Activated CD4-positive, alpha-beta T cell treated with anti-CD3 and anti-CD28 coated beads, Interleukin-2, Interleukin-6, amounts not matched to agents 100 ng/mL and 50 ng/mL, durations not matched to agents 16 hours and 8 hours (primary cell): ENCODE measurements at regions not wholly inside any gene's neighbourhood (a gene's known extent, or its start where the extent isn't known, plus 50 kb on each side); places are given as distances from the start of the nearest gene placed in this dataset.
A peak's percentile ranks its signal among the peaks of the same experiment; 100 is the strongest.

Experiments used
- DNase-seq: peaks from one replicate; pipeline ENCODE4 v3.0.0-alpha.2; 2020

DNA sequence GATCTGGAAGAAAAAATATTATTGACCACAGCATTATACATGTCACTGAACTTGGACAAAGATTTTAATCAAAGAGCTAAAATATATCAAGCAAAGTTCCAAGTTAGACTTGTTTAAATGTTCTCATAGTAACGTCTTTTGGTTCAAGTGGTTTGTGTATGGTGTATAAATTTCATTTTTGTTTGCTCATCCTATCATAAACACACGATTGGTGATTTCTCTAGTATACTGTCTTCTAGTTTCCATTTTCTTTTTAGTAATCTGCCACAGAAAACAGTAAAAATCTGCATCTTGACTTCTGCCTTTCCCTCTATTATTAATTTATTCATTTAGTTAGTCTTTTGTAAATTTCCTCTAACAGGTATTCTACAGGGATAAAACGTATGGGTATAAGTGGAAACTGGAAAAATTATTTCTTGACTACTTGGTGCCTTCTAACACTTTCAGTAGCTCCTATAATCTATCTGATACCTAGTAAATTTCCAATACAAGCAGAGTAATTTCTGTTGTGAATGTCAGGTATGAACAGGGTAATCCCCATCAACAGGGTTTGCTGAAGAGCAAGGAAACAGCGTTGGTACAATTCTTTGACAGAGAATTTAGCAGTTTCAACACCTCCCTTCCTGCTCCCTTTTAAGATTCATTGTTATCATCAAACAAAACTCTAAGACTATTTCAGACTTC, 268.0 kb downstream of the PTPRC start:
- no peak for DNase-seq

DNA sequence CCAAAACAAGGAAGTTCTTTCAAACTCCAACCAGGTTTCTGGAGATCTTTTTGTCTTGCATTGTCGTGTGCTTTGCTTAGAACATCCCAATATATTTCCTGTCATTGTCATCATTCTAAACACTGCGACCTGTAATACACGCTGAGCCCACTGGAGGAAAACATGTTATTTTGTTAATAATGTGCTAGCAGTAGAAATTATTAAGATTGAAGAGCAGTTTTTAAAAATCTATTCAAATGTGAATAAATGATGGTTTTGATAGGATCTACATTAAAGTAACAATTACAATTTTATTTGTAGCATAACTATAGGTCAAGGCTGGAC, 268.5 kb downstream of the PTPRC start:
- no peak for DNase-seq

DNA sequence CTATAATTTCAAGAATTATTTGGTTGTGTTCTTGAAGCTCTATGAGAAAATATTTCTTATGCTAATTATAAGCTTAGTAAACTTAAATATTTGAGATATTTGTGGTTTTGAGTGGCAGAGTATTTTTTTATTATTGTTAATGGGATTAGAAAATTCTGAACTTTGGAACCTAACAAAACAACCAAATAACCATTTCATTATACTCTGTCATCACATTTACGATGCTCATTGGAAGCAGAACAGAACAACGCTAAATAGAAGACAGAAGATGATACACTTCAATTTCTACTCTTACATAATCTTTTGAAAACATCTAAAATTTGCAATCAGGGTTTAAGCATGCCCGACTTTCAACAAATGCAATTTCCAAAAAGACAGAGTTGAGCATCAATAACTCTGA, 270.2 kb downstream of the PTPRC start:
- no peak for DNase-seq

DNA sequence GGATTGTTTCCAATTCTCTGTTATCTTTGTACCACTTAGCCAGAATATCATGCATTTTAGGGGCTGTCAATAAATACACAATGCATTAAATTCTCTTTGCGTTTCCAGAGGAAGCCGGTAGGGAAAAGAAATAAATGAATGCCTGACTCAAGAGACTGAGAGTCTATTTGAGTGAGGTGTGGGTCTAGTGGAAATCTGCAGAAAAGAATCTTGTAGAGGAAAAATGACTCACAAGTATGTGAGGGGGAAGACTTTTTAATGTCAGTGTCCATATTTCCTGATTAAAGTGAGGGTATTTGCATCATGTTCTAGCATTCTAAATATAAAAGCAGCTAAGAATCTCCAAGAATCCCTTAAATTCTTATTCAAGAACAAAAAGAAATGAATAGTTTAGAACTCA, 271.1 kb downstream of the PTPRC start:
- DNase-seq: no peak

DNA sequence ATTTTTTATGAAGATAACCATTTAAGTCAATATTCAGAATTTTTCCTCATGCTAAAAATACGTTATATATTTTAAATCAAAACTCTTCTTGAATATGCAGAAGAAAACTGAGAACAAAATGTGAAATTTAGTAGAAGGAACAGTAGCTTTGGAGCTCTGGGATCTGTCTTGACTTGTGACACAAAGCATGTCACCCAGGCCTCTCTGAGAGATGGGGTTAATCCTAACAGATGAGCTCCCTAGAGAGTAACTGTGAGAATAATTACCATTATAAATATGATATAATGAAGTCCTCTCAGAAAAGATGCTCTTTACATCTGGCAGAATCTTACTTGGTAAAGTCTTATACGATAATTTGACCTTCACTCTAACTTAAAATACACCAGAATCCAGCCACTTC, 272.0 kb downstream of the PTPRC start:
- DNase-seq: no peak

DNA sequence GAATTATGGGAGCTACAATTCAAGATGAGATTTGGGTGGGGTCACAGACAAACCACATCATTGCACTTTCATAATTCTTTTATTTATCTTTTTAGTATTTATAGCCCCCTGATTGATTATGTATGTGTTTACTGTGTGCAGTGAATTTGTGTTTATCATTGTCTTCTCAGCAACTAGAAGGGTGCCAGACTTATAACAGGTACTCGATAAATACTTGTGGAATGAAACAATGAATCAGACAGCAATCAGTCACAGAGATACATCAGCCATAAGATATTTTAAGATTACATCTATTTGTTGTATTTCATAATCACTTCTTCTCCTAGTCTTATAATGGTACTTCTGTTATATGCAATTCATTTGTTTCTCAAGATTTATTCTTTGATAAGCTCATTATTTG, 273.2 kb downstream of the PTPRC start:
- DNase-seq: no peak

DNA sequence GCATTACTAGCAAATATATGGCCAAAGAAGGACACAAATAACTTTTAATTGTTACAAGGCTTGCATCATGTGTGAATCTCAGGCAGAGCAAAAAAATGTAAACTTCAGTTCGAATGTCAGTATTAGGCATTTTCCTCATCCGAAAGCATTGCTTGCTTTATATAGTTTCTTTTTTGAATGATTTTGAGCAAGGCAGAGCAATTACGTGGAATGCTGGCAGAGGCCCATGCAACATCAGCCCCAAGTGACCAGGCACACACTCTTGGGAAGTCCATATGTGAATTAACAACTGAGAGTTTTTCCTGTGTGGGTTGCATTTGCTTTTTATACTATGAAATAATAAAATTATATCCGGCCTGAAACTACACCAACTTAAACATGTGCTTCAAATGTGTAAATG, 274.8 kb downstream of the PTPRC start:
- no peak for DNase-seq

DNA sequence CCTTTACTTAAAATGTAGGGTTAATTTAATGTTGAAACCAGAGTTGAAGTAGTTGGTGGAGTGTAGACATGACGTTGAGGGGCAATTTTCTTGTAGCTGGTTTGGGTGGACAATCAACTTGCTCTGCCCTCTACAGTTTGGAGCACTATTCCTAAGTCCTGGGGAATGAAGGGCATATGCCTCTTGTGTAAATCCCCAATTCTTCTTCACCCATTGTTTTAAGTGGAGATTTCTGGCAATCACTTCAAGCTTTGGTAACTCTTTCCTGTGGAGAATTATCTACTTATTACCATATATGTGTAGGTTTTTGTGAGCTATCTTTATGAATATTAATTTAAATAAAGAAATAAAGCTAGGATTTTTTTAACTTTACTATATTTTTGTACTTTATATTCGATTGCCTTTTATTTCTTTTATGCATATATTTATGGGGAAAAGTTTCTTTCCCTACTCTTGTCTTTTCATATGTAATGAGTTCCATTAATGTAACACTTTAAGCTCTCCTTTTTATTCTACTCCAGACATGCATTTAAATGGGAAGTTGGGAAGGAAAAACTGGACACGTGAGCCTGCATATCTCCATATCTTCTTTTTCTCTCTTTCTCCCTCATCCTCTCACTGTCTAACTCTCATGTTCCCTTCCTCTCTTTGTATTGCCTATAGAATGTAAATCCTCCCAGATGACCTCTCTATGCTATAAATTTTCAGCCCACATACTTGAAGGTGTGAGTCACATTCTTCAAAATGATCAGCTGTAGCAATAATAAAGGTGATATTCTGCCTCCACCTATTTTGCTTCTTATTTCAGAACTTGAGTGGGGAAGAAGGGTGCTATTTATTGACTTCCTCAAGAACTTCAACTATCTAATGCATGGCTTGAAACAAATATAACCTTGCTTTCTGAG, 276.7 kb downstream of the PTPRC start:
- no peak for DNase-seq

DNA sequence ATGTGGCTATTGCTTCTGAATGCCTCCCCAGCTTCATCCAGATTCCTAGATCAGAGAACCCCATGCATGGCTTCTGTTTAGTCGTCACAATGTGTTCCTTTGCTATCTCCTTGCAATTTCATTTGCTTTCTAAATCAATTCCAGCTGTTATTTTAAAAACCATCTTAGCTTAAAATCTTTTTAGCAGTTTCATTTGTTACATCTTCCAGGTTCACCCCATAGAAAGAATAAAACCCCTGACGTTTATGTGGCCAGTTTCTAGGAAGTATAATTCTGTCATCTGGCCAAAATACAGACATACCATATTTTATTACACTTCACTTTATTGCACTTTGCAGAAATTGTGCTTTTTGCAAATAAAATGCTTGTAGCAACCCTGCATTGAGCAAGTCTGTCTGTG, 278.4 kb downstream of the PTPRC start:
- DNase-seq: no peak

DNA sequence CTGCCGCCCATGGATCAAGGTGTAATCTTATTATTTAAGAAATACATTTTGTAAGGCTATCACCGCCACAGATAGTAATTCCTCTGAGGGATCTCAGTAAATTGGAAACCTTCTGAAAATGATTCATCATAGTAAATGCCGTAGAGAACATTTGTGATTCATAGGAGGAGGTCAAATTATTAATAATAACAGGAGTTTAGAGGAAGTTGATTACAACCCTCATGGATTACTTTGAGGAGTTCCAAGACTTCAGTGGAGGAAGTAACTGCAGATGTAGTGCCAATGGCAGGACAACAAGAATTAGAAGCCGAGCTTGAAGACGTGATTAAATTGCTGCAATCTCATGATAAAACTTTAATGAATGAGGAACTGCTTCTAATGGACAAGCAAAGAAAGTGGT, 280.1 kb downstream of the PTPRC start:
- no peak for DNase-seq

DNA sequence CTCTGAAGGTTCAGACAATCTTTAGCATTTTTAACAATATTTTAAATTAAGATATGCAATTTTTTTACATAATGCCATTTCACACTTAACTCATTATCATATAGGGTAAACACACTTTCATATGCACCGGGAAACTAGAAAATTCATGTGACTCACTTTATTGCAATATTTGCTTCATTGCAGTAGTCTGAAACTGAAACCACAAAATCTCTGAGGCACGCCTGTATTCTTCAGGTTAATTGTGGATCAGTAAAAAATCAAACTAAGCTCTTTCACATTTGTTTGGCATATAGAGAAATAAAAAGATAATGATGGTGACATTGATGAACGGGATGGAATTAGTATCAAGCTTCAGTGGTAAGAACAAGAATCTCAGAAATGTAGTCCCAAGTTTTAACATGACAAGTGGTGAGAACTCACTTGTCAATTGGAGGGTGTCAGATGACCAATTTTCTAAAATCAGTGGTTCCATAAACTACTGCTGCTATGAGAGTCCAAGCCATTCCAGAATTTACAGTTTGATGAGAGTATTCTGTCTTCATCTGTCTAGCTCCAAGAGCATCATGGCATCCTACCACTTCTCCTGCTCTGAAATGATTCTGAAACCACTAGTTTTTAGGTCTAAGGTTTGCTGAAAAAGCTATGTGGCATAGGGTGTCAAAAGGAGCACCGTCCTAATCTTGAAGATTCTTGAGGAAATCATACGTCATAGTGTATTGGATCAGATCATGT, 281.0 kb downstream of the PTPRC start:
- DNase-seq: peak; percentile 75

DNA sequence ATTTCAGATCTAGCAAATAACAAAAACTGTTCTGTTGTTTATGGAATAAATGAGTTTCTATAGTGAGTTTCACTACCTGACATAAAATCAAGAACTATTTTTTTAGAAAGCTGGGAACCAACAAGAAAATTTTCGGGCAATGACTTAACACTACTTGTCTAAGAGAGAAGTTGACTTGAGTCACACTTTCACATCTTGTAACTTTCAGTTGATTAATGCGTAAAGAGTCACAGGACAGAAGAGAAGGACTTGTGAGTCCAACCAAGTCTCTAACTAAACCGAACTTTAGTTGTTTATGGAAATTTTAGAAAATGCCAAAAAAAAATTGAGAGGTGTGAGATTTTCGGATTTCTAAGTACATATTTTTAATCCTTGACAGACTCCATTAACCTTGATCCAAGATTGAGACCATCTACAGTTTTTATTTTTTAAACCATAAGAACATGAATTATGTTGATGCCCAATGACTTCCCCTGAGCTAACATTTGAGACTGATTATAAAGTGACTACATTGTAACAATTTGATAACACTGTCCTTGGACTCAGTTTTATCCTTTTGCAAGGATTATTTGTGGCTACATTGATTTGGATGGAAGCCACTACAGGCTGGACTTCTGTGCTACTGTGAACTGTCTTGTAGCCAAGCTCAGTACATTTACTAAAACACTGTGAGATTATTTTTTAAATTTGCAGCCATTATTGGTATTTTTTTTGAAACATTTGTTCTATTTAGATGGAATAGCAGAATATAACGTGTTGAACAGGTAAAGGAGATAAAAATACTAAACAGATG, 284.0 kb downstream of the PTPRC start:
- peak; percentile 78 for DNase-seq

DNA sequence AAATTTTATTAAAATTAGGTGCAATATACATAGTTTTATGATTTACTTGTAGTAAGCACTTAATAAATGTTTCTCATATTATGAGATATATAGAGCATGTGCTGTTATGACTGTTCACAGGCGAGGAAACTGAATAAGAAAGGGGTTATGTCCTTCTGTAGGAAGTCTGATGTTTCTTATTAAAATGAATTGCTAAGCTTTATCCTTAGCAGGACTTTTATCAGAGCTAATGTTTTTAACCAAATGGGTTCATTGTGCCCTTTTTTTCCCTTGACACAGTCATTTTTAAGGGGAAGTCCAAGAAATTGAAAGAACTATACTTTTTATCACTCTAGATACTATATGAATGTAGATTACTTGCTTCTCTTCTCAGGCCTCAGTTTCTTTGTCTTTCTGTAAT, 285.2 kb downstream of the PTPRC start:
- peak; percentile 33 for DNase-seq

DNA sequence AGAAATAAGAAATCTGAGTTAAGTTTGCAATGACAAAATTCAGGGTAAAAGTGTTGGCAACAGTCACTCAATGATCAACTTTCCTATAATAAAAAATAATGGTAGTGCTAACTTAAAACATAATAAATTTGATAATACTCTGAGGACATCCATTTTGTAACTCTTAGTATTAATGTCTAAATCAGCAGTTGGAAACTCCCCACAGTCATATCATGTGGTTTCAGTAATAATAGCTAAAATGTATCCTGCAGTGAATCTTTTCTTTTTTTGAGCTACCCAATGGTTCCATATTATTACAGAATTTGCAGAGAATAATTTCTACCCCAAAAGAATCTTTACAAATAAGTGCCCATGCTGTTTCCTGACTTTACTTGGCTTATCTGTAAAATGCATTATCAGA, 286.7 kb downstream of the PTPRC start:
- DNase-seq: peak; percentile 47

DNA sequence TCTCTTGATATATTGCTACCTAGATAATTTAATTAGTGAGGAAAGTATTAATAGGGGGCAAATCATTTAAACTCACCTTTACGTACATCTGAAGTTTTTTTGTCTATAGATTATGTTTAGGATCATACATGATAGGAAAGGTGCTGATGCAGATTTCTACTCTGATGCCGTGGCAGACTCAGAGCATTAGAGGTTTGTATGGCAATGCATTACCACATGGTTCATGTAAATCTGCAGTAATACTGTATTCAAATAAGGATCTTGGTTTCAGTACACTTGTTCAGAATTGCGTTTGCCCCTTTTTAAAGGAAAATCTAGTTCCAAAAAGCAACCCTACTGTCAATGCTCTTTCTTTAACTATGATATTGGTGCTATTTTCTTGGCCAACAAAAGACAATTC, 288.3 kb downstream of the PTPRC start:
- DNase-seq: peak; percentile 45

DNA sequence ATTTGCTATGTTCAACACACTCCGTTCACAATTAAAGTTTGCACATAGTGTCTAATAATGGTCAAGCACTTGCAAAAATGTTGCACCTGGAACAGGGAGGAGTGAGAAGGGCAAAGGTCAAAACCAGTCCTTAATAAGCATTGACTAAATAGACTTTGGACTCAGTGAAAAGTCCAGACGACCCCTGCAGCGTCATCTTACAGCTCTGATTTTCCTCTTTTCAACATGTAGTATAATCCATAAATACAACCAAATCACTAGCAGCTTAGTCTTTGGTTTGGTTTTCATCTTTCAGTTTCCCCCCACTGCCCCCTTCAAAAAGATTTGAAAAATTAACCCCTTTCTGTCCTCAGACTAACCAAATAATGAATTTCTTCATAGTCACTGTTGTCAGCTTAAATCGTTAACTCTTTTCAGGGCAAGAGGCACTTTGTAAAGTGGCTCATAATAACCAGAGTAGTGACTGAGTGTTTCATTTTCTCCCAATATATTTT, 290.3 kb downstream of the PTPRC start:
- no peak for DNase-seq

DNA sequence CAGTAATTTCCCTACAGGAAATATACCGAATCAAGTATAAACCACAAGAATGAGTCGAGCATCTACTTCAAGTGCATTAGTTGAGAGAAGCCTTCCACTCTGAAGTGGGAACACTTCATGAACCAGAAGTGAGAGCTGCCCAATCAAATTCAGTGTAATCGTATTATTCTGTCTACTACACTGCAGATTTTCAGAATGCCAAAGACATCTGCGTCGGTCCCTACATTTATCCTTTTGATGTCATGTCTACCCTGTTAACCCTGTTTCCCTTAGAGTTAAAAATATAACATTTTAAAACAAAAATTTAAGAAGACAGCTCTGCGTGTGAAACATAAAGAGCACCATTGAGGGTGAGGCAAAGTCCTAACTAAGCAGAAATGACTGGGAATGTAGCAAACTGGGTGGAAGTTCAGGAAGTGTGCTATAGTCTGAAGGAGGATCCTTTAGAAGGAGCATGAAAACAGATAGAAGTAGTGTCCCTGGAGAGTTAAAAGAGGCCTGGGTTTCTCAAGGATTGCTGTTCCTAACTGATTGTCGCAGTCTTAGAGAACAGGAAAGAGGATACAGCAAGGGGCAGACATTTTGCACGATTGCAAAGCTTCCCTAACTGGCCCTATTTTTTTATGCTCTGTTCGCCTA, 291.2 kb downstream of the PTPRC start:
- peak; percentile 70 for DNase-seq

DNA sequence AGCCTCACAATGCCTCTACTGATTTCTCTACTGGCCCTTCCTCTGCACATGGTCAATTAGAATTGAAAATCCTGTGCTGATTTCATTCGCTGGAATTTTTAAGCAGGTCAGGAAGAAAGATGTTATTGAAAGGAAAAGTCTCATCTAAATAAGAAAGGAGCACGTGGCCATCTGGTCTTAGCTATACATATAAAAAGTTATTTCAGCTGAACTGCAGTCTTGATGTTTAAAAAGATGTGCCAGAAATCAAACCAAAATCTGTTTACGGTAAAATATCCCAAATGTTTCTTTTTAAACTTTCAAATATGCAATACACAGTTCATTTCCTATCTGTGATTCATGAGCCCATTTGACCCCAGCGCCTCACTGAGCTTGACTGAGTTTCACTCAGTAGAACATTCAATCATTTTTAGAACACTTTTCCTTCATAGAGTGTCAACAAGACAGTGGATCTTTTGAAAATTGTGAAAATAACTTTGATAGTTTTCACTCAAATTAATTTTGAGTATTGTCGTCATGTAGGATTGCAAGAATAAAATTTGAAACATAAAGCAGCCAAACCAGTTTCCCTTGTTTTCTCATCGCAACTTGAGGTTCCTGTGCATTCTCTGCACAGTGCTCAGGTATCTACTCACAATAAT, 293.6 kb downstream of the PTPRC start:
- peak; percentile 33 for DNase-seq

DNA sequence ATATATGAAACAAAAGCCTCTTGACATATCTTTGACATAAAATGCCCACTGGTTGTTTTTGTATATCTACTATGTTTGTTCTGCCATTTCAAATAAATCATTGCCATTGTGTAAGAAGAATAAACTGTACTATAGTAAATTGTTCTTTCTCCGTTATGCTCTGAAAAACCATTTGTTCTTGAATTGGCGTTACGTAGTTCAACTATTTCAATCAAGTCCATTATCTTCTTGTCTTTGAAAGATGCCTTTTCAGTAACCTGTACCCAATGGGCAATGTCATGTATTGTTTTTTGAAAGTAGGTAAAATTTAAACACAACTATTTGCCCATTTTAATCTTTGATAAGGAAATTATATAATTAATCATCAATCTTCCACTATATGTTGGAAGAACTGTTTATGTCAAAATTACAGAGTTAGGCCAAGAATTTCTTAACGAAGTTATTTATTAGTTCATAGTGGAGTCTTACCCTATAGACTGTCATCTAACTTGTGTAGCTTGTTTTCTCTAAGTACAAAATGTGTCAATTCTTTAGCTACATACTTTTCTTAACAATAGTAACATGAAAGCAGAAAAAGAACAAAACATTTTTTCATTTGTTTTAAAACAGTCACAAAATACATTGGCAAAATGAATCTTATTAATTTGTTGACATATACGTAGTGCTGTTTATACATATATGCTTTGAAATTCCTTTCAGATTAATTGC, 294.8 kb downstream of the PTPRC start:
- DNase-seq: no peak

DNA sequence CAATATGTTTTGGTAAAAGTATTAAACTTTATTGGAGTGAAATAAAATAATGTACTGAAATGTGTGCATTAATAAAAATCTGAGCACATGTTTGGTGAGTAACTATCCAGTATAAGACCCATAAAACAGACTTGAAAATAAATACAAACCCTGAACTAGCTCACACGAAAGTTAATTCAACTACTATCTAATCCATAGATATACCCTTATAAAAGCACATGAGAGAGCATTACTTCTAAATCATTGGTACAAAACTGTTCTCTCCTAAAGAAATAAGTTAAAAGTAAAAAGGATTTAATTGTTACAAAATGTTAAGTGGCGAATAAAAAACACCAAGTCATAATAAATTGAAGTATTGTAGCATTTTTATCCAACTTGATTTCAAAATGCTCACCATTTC, 295.6 kb downstream of the PTPRC start:
- DNase-seq: no peak

DNA sequence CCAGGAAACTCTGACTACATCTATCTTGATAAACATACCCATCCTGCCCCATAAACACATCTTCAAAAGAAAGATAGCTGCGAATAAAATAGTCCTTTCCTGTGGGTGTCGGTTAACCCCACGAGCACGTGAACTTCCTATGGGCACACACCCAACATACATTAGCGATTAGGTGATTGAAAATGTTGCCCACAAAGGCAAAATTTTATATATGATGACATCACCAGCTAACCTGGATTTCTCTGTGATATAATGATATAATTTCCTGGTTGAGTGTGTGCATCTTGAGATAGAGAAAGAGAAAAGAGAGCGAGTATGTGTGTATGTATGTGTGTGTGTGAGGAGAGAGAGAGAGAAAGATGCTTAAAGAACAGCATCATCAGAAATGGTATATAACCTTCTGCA, 296.1 kb downstream of the PTPRC start:
- peak; percentile 78 for DNase-seq
